H1 (cell line): ENCODE measurements at regions not wholly inside any gene's neighbourhood (a gene's known extent, or its start where the extent isn't known, plus 50 kb on each side); places are given as distances from the start of the nearest gene placed in this dataset.

Experiments
- CTCF ChIA-PET: fragments of 300-600 bp; sonication (Branson Sonifier 250); formaldehyde crosslinking; loops from one replicate; lab custom pipeline; 2021; ENCODE audit not compliant: partially characterized antibody; lab: Charles Lee
- POLR2A ChIA-PET: fragments of 300-600 bp; sonication (Branson Sonifier 250); formaldehyde crosslinking; loops from one replicate; lab custom pipeline; 2021; ENCODE audit warnings: inconsistent platforms; ENCODE audit not compliant: partially characterized antibody; lab: Charles Lee
- DNase-seq, 2 experiments: peaks; one replicate each; pipeline versions ENCODE4 v3.0.0 to v3.0.0-alpha.2; 2010 to 2022; ENCODE audit warnings: low spot score in 2 of 2, low read depth in 1 of 2, mixed read lengths in 1 of 2
- FAIRE-seq: peaks from 2 replicates; lab custom pipeline; 2011; peaks lifted over from hg19 to GRCh38; lab: Jason Lieb, UNC
- H2AFZ ChIP-seq: 2 replicates; pipeline ENCODE4 v1.8.1; 2012; ENCODE audit warnings: low read length, inconsistent platforms
- H2AK5ac ChIP-seq: 2 replicates; pipeline ENCODE4 v1.6.1; 2013; ENCODE audit warnings: low read depth, low read length
- H2BK120ac ChIP-seq: replicated peaks from 2 replicates; pipeline ENCODE3; 2013; ENCODE audit warnings: low read depth, low read length, inconsistent platforms
- H2BK12ac ChIP-seq: 2 replicates; pipeline ENCODE4 v1.6.1; 2013; ENCODE audit warnings: low read depth, low read length
- H2BK15ac ChIP-seq: 2 replicates; pipeline ENCODE4 v1.6.1; 2013; ENCODE audit warnings: low read length
- H2BK20ac ChIP-seq: 2 replicates; pipeline ENCODE4 v1.6.1; 2013; ENCODE audit warnings: low read length
- H2BK5ac ChIP-seq: 2 replicates; pipeline ENCODE4 v1.6.1; 2013; ENCODE audit warnings: low read depth, low read length
- H3K14ac ChIP-seq: 2 replicates; pipeline ENCODE4 v1.6.1; 2013; ENCODE audit warnings: inconsistent platforms; ENCODE audit not compliant: insufficient read length
- H3K18ac ChIP-seq: 2 replicates; pipeline ENCODE4 v1.6.1; 2013; ENCODE audit warnings: low read length; ENCODE audit errors: extremely low read depth
- H3K23ac ChIP-seq: 2 replicates; pipeline ENCODE4 v1.6.1; 2013; ENCODE audit warnings: inconsistent platforms; ENCODE audit not compliant: insufficient read length
- H3K23me2 ChIP-seq: 2 replicates; pipeline ENCODE4 v1.6.1; 2013; ENCODE audit warnings: low read depth, low read length
- H3K27ac ChIP-seq: 2 replicates; pipeline ENCODE4 v1.6.1; 2011; ENCODE audit warnings: low read depth, low read length, inconsistent platforms
- H3K27me3 ChIP-seq, 4 experiments: replicated peaks in 1 of 4; 1 replicate in 1 of 4; 2 replicates in 3 of 4; pipeline versions ENCODE4 v1.6.1 to v1.8.1; 2011 to 2013; ENCODE audit warnings: low read length in 3 of 4, mild to moderate bottlenecking in 3 of 4, inconsistent platforms in 2 of 4, mixed read lengths in 2 of 4, moderate library complexity in 1 of 4; ENCODE audit not compliant: control insufficient read depth in 3 of 4, insufficient read depth in 3 of 4; ENCODE audit errors: extremely low read depth in 1 of 4
- H3K36me3 ChIP-seq, 4 experiments: 2 replicates each; pipeline versions ENCODE4 v1.6.1 to v1.8.1; 2011 to 2013; ENCODE audit warnings: mild to moderate bottlenecking in 4 of 4, low read length in 3 of 4, moderate library complexity in 2 of 4, control low read depth in 1 of 4, inconsistent platforms in 1 of 4; ENCODE audit not compliant: insufficient read depth in 4 of 4, control insufficient read depth in 2 of 4
- H3K4ac ChIP-seq: replicated peaks from 2 replicates; pipeline ENCODE3; 2013; ENCODE audit warnings: low read length, low read depth, mixed read lengths, inconsistent platforms; ENCODE audit not compliant: insufficient read length
- H3K4me1 ChIP-seq, 4 experiments: replicated peaks in 1 of 4; 1 replicate in 1 of 4; 2 replicates in 3 of 4; pipeline versions ENCODE4 v1.6.1 to v1.8.1; 2011 to 2013; ENCODE audit warnings: low read length in 3 of 4, inconsistent platforms in 2 of 4, mixed read lengths in 1 of 4; ENCODE audit not compliant: insufficient read depth in 4 of 4, control insufficient read depth in 3 of 4
- H3K4me2 ChIP-seq, 2 experiments: 2 replicates each; pipeline versions ENCODE4 v1.6.1 to v1.8.1; 2011 to 2013; ENCODE audit warnings: low read depth in 2 of 2, low read length in 2 of 2, control low read depth in 1 of 2, inconsistent platforms in 1 of 2, mild to moderate bottlenecking in 1 of 2; ENCODE audit not compliant: insufficient read depth in 1 of 2
- H3K4me3 ChIP-seq, 4 experiments: fragments of 200-600, 300-600 bp in 1 of 4; sonication (generic), shearing (Covaris generic), sonication (Bioruptor Twin) in 1 of 4; 2 replicates each; pipeline versions ENCODE4 v1.5.1 to v1.8.1; 2011 to 2016; ENCODE audit warnings: low read length in 4 of 4, low read depth in 3 of 4, control low read depth in 2 of 4, inconsistent platforms in 2 of 4, mild to moderate bottlenecking in 2 of 4, mixed read lengths in 1 of 4, moderate library complexity in 1 of 4; ENCODE audit not compliant: insufficient read depth in 2 of 4; ENCODE audit errors: extremely low read depth in 1 of 4
- H3K56ac ChIP-seq: replicated peaks from 2 replicates; pipeline ENCODE3; 2013; ENCODE audit warnings: low read depth, mild to moderate bottlenecking, mixed read lengths, low read length, inconsistent platforms; ENCODE audit not compliant: insufficient read length
- H3K79me1 ChIP-seq: 2 replicates; pipeline ENCODE4 v1.6.1; 2013; ENCODE audit warnings: low read depth, low read length, control low read depth
- H3K79me2 ChIP-seq, 2 experiments: 2 replicates each; pipeline versions ENCODE4 v1.6.1 to v1.8.1; 2012 to 2013; ENCODE audit warnings: low read length in 2 of 2, mild to moderate bottlenecking in 2 of 2, inconsistent platforms in 1 of 2; ENCODE audit not compliant: insufficient read depth in 2 of 2, control insufficient read depth in 1 of 2
- H3K9ac ChIP-seq, 4 experiments: replicated peaks in 1 of 4; 1 replicate in 1 of 4; 2 replicates in 3 of 4; pipeline versions ENCODE4 v1.6.1 to v1.8.1; 2011 to 2013; ENCODE audit warnings: low read depth in 3 of 4, low read length in 3 of 4, control low read depth in 2 of 4, mild to moderate bottlenecking in 2 of 4, moderate library complexity in 2 of 4, inconsistent platforms in 1 of 4; ENCODE audit errors: extremely low read depth in 1 of 4
- H3K9me3 ChIP-seq, 2 experiments: 2 replicates each; pipeline versions ENCODE4 v1.6.1 to v1.8.1; 2012 to 2013; ENCODE audit warnings: mild to moderate bottlenecking in 2 of 2, moderate library complexity in 2 of 2, control low read depth in 1 of 2, inconsistent platforms in 1 of 2, low read depth in 1 of 2, low read length in 1 of 2, mixed read lengths in 1 of 2; ENCODE audit not compliant: insufficient read depth in 2 of 2
- H4K20me1 ChIP-seq, 2 experiments: replicated peaks in 1 of 2; 2 replicates each; pipeline versions ENCODE3 to v1.8.1; 2011 to 2013; ENCODE audit warnings: inconsistent platforms in 2 of 2, low read length in 2 of 2, mild to moderate bottlenecking in 1 of 2; ENCODE audit not compliant: insufficient read depth in 2 of 2, control insufficient read depth in 1 of 2
- H4K5ac ChIP-seq: 2 replicates; pipeline ENCODE4 v1.6.1; 2013; ENCODE audit warnings: low read length, low read depth, mixed read lengths, inconsistent platforms; ENCODE audit not compliant: insufficient read length
- H4K8ac ChIP-seq: 2 replicates; pipeline ENCODE4 v1.8.0; 2013; ENCODE audit warnings: mild to moderate bottlenecking, moderate library complexity, low read length, inconsistent platforms; ENCODE audit not compliant: insufficient read depth; ENCODE audit errors: extremely low read depth
- H4K91ac ChIP-seq: replicated peaks from 2 replicates; pipeline ENCODE3; 2013; ENCODE audit warnings: low read length, mixed read lengths, inconsistent platforms; ENCODE audit not compliant: insufficient read length
- ASH2L ChIP-seq: fragments of 200-600, 300-600 bp; sonication (generic); IDR thresholded peaks from one replicate; pipeline ENCODE4 v1.7.1; 2017; ENCODE audit warnings: low read length
- CBX8 ChIP-seq: fragments of 300-800, 300-1000 bp; sonication (generic); IDR thresholded peaks from 2 replicates; pipeline ENCODE4 v1.7.1; 2016; ENCODE audit warnings: low read depth, low read length, borderline replicate concordance
- CTBP2 ChIP-seq: IDR thresholded peaks from 2 replicates; pipeline ENCODE4 v1.7.0; 2011; ENCODE audit warnings: borderline replicate concordance, mild to moderate bottlenecking, moderate library complexity, mixed read lengths, low read length; ENCODE audit not compliant: insufficient read depth, insufficient read length
- EZH2 ChIP-seq: fragments of 200-600 bp; sonication (generic); IDR thresholded peaks from 2 replicates; pipeline ENCODE4 v1.7.1; 2012; ENCODE audit warnings: low read depth, mild to moderate bottlenecking, moderate library complexity, low read length, inconsistent platforms; ENCODE audit not compliant: severe bottlenecking
- GABPA ChIP-seq: IDR thresholded peaks from 2 replicates; pipeline ENCODE4 v1.6.1; 2011; ENCODE audit warnings: mild to moderate bottlenecking, low read length, moderate library complexity, borderline replicate concordance; ENCODE audit not compliant: insufficient read depth
- NANOG ChIP-seq: IDR thresholded peaks from 2 replicates; pipeline ENCODE4 v1.6.1; 2011; ENCODE audit warnings: low read length, low read depth, mild to moderate bottlenecking, inconsistent platforms; ENCODE audit not compliant: insufficient read depth, poor library complexity, severe bottlenecking
- POLR2AphosphoS5 ChIP-seq: IDR thresholded peaks from 2 replicates; pipeline ENCODE4 v1.6.1; 2011; ENCODE audit warnings: low read depth, low read length
- RFX5 ChIP-seq: IDR thresholded peaks from 2 replicates; pipeline ENCODE4 v1.6.1; 2011; ENCODE audit warnings: low read depth, low read length, improper control_type of control experiment, borderline replicate concordance
- RNF2 ChIP-seq: fragments of 200-900, 300-1000 bp; sonication (generic); IDR thresholded peaks from 2 replicates; pipeline ENCODE4 v1.7.1; 2016; ENCODE audit warnings: borderline replicate concordance, low read depth, mild to moderate bottlenecking, antibody characterized with exemption, low read length; ENCODE audit not compliant: poor library complexity, severe bottlenecking; ENCODE audit errors: missing control alignments
- SP2 ChIP-seq: IDR thresholded peaks from 2 replicates; pipeline ENCODE4 v1.6.1; 2012; ENCODE audit warnings: mild to moderate bottlenecking, low read length, inconsistent platforms
- SRF ChIP-seq: IDR thresholded peaks from 2 replicates; pipeline ENCODE4 v1.6.1; 2011; ENCODE audit warnings: mild to moderate bottlenecking, low read depth, low read length, moderate library complexity
- YY1 ChIP-seq: IDR thresholded peaks from 2 replicates; pipeline ENCODE4 v1.6.1; 2011; ENCODE audit warnings: low read depth, mild to moderate bottlenecking, low read length
- TF ChIP-seq, protein P1 (sequence below): IDR thresholded peaks from 2 replicates; pipeline ENCODE4 v1.6.1; 2011; ENCODE audit warnings: low read depth, mild to moderate bottlenecking, low read length; ENCODE audit not compliant: insufficient read depth
- TF ChIP-seq, protein P2 (sequence below): IDR thresholded peaks from 2 replicates; pipeline ENCODE4 v1.6.1; 2012; ENCODE audit warnings: inconsistent platforms

DNA sequence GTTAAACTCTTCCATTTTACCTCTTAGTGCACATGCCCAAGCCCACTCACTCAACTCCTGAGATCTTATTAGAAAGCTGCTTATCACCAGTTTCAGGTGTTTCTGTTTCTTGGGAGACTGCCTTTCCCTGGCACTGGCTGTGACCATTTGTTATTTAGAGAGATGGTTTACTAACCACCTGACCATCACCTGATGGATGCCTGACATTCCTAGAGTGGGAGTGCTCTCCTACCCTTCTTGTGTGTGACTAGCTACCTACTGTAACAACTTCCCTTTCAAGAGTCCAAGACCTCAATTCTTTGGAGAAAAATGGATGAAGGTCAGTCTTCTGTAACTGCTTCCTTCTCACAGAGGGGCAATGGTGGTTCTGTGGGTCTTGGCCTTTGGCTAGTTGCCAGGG is 755.2 kb upstream of the ADAMTS5 start:
- H3K27me3 ChIP-seq = no peaks in the 10 kb centered on the region
- FAIRE-seq (no peak), DNase-seq (no peak)
- POLR2A ChIA-PET = no interaction called here
- no peak overlapping the region for H2BK120ac ChIP-seq
- H2BK5ac ChIP-seq = no peak overlapping the region
- no peak overlapping the region for H3K56ac ChIP-seq
- no peak overlapping the region for H3K18ac ChIP-seq
- no peak overlapping the region for H3K4ac ChIP-seq
- H2BK12ac ChIP-seq = no peak overlapping the region
- H2BK20ac ChIP-seq = 0 out of 2 replicates have a peak overlapping the region, but pooled peaks have one; percentile 34
- H2BK15ac ChIP-seq = no peak overlapping the region
- H3K23ac ChIP-seq = no peak overlapping the region
- no peak overlapping the region for H3K9ac ChIP-seq
- no peak overlapping the region for H4K5ac ChIP-seq
- no peak overlapping the region for H4K91ac ChIP-seq
- H3K36me3 ChIP-seq = no peaks in the 10 kb centered on the region
- no peak overlapping the region for H3K4me2 ChIP-seq
- no peak overlapping the region for H2AFZ ChIP-seq
- TF ChIP-seq SRF = no peak
- TF ChIP-seq, protein P1, sequence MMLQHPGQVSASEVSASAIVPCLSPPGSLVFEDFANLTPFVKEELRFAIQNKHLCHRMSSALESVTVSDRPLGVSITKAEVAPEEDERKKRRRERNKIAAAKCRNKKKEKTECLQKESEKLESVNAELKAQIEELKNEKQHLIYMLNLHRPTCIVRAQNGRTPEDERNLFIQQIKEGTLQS = no peak
- no peak for TF ChIP-seq POLR2AphosphoS5
- no peak for TF ChIP-seq CTBP2
- TF ChIP-seq, protein P2, sequence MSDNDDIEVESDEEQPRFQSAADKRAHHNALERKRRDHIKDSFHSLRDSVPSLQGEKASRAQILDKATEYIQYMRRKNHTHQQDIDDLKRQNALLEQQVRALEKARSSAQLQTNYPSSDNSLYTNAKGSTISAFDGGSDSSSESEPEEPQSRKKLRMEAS = no peak
- TF ChIP-seq NANOG = no peak
- TF ChIP-seq RFX5 = no peak
- no peak for TF ChIP-seq RNF2
- TF ChIP-seq SP2 = no peak
- no peak for TF ChIP-seq GABPA
- no peak for TF ChIP-seq ASH2L
- no peak for TF ChIP-seq CBX8
- no peak for TF ChIP-seq EZH2
- no peak for TF ChIP-seq YY1
- H3K9me3 ChIP-seq = no peaks in the 10 kb centered on the region
- H3K4me1 ChIP-seq = no peaks in the 10 kb centered on the region
- H2AK5ac ChIP-seq = no peak overlapping the region
- CTCF ChIA-PET = no interaction called here
- no peaks in the 10 kb centered on the region for H4K20me1 ChIP-seq
- no peaks in the 10 kb centered on the region for H3K23me2 ChIP-seq
- H3K14ac ChIP-seq = no peak overlapping the region
- H3K4me3 ChIP-seq = no peak overlapping the region
- no peak overlapping the region for H3K27ac ChIP-seq
- H3K79me2 ChIP-seq = no peaks in the 10 kb centered on the region
- no peaks in the 10 kb centered on the region for H3K79me1 ChIP-seq
- H4K8ac ChIP-seq = no peak overlapping the region
